H1 (cell line): ENCODE measurements at regions not wholly inside any gene's neighbourhood (a gene's known extent, or its start where the extent isn't known, plus 50 kb on each side); places are given as distances from the start of the nearest gene placed in this dataset.

Source experiments
- CREB1 ChIP-seq: IDR thresholded peaks from 2 replicates; pipeline ENCODE4 v1.6.1; 2012; ENCODE audit warnings: inconsistent platforms
- KDM4A ChIP-seq: IDR thresholded peaks from one replicate; pipeline ENCODE4 v1.7.1; 2012; ENCODE audit warnings: low read depth, mild to moderate bottlenecking, moderate library complexity, low read length, inconsistent platforms; ENCODE audit not compliant: severe bottlenecking
- POLR2AphosphoS5 ChIP-seq: IDR thresholded peaks from 2 replicates; pipeline ENCODE4 v1.6.1; 2011; ENCODE audit warnings: low read depth, low read length

GRCh38 chr4:106423791-106424190 is 55.2 kb upstream of the GIMD1 start (continued):
- TF ChIP-seq POLR2AphosphoS5 (no peak), CREB1 (no peak), KDM4A (no peak)
